OCI-LY1 (cell line): ENCODE measurements at regions not wholly inside any gene's neighbourhood (a gene's known extent, or its start where the extent isn't known, plus 50 kb on each side); places are given as distances from the start of the nearest gene placed in this dataset.

Experiments used
- H2AFZ ChIP-seq: fragments of 200-600 bp; sonication (generic), shearing (Covaris generic); 2 replicates; pipeline ENCODE4 v1.6.0; 2014; ENCODE audit warnings: antibody characterized with exemption, mild to moderate bottlenecking, low read length
- H3F3A ChIP-seq: fragments of 200-600 bp; sonication (generic), shearing (Covaris generic); 2 replicates; pipeline ENCODE4 v1.6.0; 2014; ENCODE audit warnings: mild to moderate bottlenecking, antibody characterized with exemption, low read length, moderate library complexity; ENCODE audit not compliant: insufficient read depth
- H3K27ac ChIP-seq: fragments of 200-600 bp; sonication (generic); 2 replicates; pipeline ENCODE4 v1.5.1; 2014; ENCODE audit warnings: low read length, mixed run types, mild to moderate bottlenecking, low read depth; ENCODE audit not compliant: poor library complexity, severe bottlenecking
- H3K27me3 ChIP-seq: fragments of 200-600 bp; sonication (generic); 2 replicates; pipeline ENCODE4 v1.6.0; 2014; ENCODE audit warnings: antibody characterized with exemption, mild to moderate bottlenecking, low read length, moderate library complexity; ENCODE audit not compliant: insufficient read depth
- H3K36me3 ChIP-seq: fragments of 200-600 bp; sonication (generic); 2 replicates; pipeline ENCODE4 v1.6.1; 2014; ENCODE audit warnings: mild to moderate bottlenecking, antibody characterized with exemption, low read length, moderate library complexity, mixed read lengths; ENCODE audit not compliant: insufficient read depth
- H3K4me1 ChIP-seq: fragments of 200-600 bp; sonication (generic); 2 replicates; pipeline ENCODE4 v1.5.1; 2014; ENCODE audit warnings: mild to moderate bottlenecking, low read length, moderate library complexity; ENCODE audit not compliant: insufficient read depth, severe bottlenecking
- H3K4me2 ChIP-seq: fragments of 200-600 bp; sonication (generic), shearing (Covaris generic); 2 replicates; pipeline ENCODE4 v1.6.1; 2014; ENCODE audit warnings: low read length
- H3K4me3 ChIP-seq: fragments of 200-600 bp; sonication (generic); 2 replicates; pipeline ENCODE4 v1.5.1; 2014; ENCODE audit warnings: low read length, low read depth, mild to moderate bottlenecking, mixed read lengths; ENCODE audit not compliant: poor library complexity, severe bottlenecking
- H3K79me2 ChIP-seq: fragments of 200-600 bp; shearing (Covaris generic); 2 replicates; pipeline ENCODE4 v1.6.1; 2016; ENCODE audit warnings: mixed run types, low read length, mixed read lengths; ENCODE audit not compliant: insufficient read depth
- H3K9ac ChIP-seq: fragments of 200-600 bp; sonication (generic), shearing (Covaris generic); 2 replicates; pipeline ENCODE4 v1.6.1; 2014; ENCODE audit warnings: mild to moderate bottlenecking, low read length, mixed read lengths
- H3K9me2 ChIP-seq: fragments of 200-600 bp; sonication (generic), shearing (Covaris generic); 2 replicates; pipeline ENCODE4 v1.6.1; 2014; ENCODE audit warnings: low read depth, mild to moderate bottlenecking, low read length, mixed read lengths
- H3K9me3 ChIP-seq: fragments of 200-600 bp; shearing (Covaris generic); 2 replicates; pipeline ENCODE4 v1.6.1; 2014; ENCODE audit warnings: low read length, mixed read lengths
- H4K20me1 ChIP-seq: fragments of 200-600 bp; sonication (generic), shearing (Covaris generic); 2 replicates; pipeline ENCODE4 v1.6.0; 2016; ENCODE audit warnings: mild to moderate bottlenecking, low read length; ENCODE audit not compliant: insufficient read depth
- EZH2 ChIP-seq: fragments of 200-600 bp; sonication (generic), shearing (Covaris generic); IDR thresholded peaks from 2 replicates; pipeline ENCODE4 v1.8.0; 2017; ENCODE audit warnings: borderline replicate concordance, mixed run types, mild to moderate bottlenecking, antibody characterized with exemption, low read length, moderate library complexity, mixed read lengths
- TF ChIP-seq, protein P1 (sequence below): fragments of 200-600 bp; sonication (generic), shearing (Covaris generic); IDR thresholded peaks from 2 replicates; pipeline ENCODE4 v1.5.1; 2017; ENCODE audit warnings: mild to moderate bottlenecking, antibody characterized with exemption, low read length, moderate library complexity, mixed read lengths

DNA sequence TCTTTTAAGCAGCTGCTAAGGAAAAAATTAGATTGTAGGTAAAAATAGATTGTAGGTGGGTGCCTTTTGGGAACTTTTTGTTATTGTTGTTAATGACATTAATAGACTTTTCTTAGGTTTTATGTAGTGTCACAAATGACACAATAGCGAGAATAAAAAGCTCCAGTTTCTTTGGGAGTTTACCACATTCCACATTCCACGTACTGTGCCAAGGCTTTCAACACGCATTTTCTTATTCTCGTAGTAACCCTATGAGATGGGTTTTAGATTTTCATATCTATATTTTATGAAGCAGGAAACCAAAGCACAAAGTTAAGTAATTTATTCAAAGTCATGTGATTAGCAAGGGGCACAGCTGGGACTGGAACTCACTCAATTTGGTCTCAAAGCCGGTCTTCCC is 103.8 kb downstream of the XRCC2 start:
- Histone ChIP-seq H2AFZ (no peak overlapping the region), H3F3A (no peaks in the 10 kb centered on the region), H3K9ac (no peak overlapping the region), H3K4me1 (peaks cover 11% of the 10 kb centered on the region), H3K79me2 (no peaks in the 10 kb centered on the region), H4K20me1 (no peaks in the 10 kb centered on the region), H3K4me3 (no peak overlapping the region), H3K27me3 (peaks cover 4% of the 10 kb centered on the region; the same call in 1 of the 2 replicates), H3K36me3 (no peaks in the 10 kb centered on the region), H3K4me2 (no peak overlapping the region), H3K9me2 (no peaks in the 10 kb centered on the region), H3K9me3 (no peaks in the 10 kb centered on the region), H3K27ac (no peak overlapping the region)
- TF ChIP-seq EZH2, result no peak
- TF ChIP-seq, protein P1, sequence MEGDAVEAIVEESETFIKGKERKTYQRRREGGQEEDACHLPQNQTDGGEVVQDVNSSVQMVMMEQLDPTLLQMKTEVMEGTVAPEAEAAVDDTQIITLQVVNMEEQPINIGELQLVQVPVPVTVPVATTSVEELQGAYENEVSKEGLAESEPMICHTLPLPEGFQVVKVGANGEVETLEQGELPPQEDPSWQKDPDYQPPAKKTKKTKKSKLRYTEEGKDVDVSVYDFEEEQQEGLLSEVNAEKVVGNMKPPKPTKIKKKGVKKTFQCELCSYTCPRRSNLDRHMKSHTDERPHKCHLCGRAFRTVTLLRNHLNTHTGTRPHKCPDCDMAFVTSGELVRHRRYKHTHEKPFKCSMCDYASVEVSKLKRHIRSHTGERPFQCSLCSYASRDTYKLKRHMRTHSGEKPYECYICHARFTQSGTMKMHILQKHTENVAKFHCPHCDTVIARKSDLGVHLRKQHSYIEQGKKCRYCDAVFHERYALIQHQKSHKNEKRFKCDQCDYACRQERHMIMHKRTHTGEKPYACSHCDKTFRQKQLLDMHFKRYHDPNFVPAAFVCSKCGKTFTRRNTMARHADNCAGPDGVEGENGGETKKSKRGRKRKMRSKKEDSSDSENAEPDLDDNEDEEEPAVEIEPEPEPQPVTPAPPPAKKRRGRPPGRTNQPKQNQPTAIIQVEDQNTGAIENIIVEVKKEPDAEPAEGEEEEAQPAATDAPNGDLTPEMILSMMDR, result no peak

DNA sequence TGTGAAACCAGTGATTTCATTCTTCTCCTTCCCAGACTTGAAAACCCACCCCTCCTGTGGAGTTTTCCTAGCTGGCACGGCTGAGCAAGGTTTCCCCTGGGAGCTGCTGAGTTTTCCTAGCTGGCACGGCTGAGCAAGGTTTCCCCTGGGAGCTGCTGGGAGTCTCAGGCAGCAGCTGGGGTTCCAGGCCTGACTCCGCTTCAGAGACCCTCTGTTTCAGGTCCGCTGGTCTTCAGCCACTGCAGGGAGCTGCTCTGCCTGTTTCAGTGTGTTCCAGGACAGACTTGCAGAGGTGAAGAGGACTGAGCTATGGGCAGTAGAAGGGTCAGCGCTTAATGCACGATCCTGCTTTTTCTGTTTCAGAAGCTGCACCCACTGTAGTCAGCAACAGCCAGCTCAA is 104.9 kb downstream of the XRCC2 start:
- no peaks in the 10 kb centered on the region for H3K9me3 ChIP-seq
- H2AFZ ChIP-seq, result no peak overlapping the region
- no peaks in the 10 kb centered on the region for H3K9me2 ChIP-seq
- H4K20me1 ChIP-seq, result no peaks in the 10 kb centered on the region
- no peak overlapping the region for H3K4me2 ChIP-seq
- H3K4me3 ChIP-seq, result no peak overlapping the region
- peaks cover 4% of the 10 kb centered on the region; the same call in 1 of the 2 replicates for H3K27me3 ChIP-seq
- H3K79me2 ChIP-seq, result no peaks in the 10 kb centered on the region
- peaks cover 11% of the 10 kb centered on the region for H3K4me1 ChIP-seq
- H3K27ac ChIP-seq, result no peak overlapping the region
- TF ChIP-seq EZH2, result no peak
- TF ChIP-seq, protein P1, result no peak
- no peaks in the 10 kb centered on the region for H3K36me3 ChIP-seq
- no peak overlapping the region for H3K9ac ChIP-seq
- no peaks in the 10 kb centered on the region for H3F3A ChIP-seq

DNA sequence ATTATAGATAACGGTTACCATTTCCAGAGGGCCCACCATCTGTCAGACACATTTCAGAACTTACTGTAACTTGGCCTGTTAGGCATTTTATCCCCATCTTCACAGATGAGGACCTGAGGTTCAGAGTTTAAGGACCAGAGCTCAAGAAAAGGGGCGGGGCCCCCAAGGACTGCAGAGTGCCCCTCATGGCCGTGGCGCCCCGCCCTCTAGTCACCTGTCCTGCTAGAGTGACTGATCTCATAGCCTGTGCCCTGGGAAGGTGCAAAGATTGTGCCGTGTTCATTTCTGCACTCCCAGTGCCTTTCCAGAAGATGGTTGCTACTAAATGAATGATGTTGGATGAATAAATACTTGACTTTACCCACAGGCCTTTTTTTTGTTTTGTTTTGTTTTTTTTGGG is 107.0 kb downstream of the XRCC2 start:
- H3K27me3 ChIP-seq, result peaks cover 4% of the 10 kb centered on the region; the same call in 1 of the 2 replicates
- no peaks in the 10 kb centered on the region for H3K9me2 ChIP-seq
- no peaks in the 10 kb centered on the region for H3K9me3 ChIP-seq
- H3K9ac ChIP-seq, result no peak overlapping the region
- H4K20me1 ChIP-seq, result no peaks in the 10 kb centered on the region
- H3K27ac ChIP-seq, result no peak overlapping the region
- H3F3A ChIP-seq, result no peaks in the 10 kb centered on the region
- H3K4me1 ChIP-seq, result no peaks in the 10 kb centered on the region
- no peaks in the 10 kb centered on the region for H3K36me3 ChIP-seq
- H2AFZ ChIP-seq, result no peak overlapping the region
- no peak overlapping the region for H3K4me2 ChIP-seq
- no peaks in the 10 kb centered on the region for H3K79me2 ChIP-seq
- TF ChIP-seq, protein P1, result no peak
- TF ChIP-seq EZH2, result no peak
- H3K4me3 ChIP-seq, result no peak overlapping the region
